ENCODE measurements at regions not wholly inside any gene's neighbourhood (a gene's known extent, or its start where the extent isn't known, plus 50 kb on each side); places are given as distances from the start of the nearest gene placed in this dataset.

DNA sequence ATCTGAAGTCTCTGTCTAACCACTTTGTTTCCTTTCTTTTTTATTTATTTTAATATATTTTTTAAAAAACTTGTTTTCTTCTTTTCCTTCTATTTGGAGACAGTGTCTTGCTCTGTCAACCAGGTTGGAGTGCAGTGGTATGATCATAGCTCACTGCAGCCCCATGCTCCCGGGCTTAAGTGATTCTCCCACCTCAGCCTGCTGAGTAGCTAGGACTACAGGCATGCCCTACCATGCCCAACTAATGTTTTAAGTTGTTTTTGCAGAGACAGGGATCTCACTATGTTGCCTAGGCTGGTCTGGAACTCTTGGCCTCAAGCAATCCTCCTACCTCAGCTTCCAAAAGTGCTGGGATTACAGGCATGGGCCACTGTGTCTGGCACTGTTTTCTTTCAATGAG is 81.1 kb upstream of the TLK1 start:
- H3K18ac ChIP-seq (ENCODE audit: low read depth, low read length) = peak overlapping the region; percentile 75; the same call in 1 of the 2 replicates
- H3K9me1 ChIP-seq (ENCODE audit: insufficient read depth, low read length) = no peaks in the 10 kb centered on the region
- DNase-seq = no peak
- CTCF ChIA-PET = no interaction called here
- no peak overlapping the region; the same call in 2 of the 3 replicates for H2BK15ac ChIP-seq (ENCODE audit: low read depth, low read length)
- intact Hi-C loops (cut with micrococcal nuclease) = no loop called here
- no peak for TF ChIP-seq BHLHE40 (IDR thresholded peaks at IDR 0.05; ENCODE audit: low read depth, low read length)
- no peak for TF ChIP-seq RCOR1 (IDR thresholded peaks at IDR 0.05; ENCODE audit: insufficient replicate concordance, low read length)
- TF ChIP-seq, protein P1, sequence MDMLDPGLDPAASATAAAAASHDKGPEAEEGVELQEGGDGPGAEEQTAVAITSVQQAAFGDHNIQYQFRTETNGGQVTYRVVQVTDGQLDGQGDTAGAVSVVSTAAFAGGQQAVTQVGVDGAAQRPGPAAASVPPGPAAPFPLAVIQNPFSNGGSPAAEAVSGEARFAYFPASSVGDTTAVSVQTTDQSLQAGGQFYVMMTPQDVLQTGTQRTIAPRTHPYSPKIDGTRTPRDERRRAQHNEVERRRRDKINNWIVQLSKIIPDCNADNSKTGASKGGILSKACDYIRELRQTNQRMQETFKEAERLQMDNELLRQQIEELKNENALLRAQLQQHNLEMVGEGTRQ (IDR thresholded peaks at IDR 0.05; ENCODE audit: low read depth, low read length) = no peak
- no peak for TF ChIP-seq MAZ (IDR thresholded peaks at IDR 0.05; ENCODE audit: borderline replicate concordance, low read depth, low read length)
- TF ChIP-seq CHD1 (IDR thresholded peaks at IDR 0.05; ENCODE audit: low read depth, low read length) = no peak
- no peak for TF ChIP-seq RAD21 (IDR thresholded peaks at IDR 0.05; ENCODE audit: low read length)
- TF ChIP-seq, protein P2, sequence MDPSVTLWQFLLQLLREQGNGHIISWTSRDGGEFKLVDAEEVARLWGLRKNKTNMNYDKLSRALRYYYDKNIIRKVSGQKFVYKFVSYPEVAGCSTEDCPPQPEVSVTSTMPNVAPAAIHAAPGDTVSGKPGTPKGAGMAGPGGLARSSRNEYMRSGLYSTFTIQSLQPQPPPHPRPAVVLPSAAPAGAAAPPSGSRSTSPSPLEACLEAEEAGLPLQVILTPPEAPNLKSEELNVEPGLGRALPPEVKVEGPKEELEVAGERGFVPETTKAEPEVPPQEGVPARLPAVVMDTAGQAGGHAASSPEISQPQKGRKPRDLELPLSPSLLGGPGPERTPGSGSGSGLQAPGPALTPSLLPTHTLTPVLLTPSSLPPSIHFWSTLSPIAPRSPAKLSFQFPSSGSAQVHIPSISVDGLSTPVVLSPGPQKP (IDR thresholded peaks at IDR 0.05; ENCODE audit: borderline replicate concordance, low read depth, low read length) = no peak
- TF ChIP-seq POLR2A (IDR thresholded peaks at IDR 0.05; ENCODE audit: low read depth, low read length) = no peak
- TF ChIP-seq NFE2L2 (IDR thresholded peaks at IDR 0.05; ENCODE audit: low read depth, low read length) = no peak
- TF ChIP-seq CEBPB (IDR thresholded peaks at IDR 0.05; ENCODE audit: low read depth, low read length) = no peak
- TF ChIP-seq FOS (IDR thresholded peaks at IDR 0.05; ENCODE audit: low read depth, low read length) = no peak
- TF ChIP-seq, protein P3, sequence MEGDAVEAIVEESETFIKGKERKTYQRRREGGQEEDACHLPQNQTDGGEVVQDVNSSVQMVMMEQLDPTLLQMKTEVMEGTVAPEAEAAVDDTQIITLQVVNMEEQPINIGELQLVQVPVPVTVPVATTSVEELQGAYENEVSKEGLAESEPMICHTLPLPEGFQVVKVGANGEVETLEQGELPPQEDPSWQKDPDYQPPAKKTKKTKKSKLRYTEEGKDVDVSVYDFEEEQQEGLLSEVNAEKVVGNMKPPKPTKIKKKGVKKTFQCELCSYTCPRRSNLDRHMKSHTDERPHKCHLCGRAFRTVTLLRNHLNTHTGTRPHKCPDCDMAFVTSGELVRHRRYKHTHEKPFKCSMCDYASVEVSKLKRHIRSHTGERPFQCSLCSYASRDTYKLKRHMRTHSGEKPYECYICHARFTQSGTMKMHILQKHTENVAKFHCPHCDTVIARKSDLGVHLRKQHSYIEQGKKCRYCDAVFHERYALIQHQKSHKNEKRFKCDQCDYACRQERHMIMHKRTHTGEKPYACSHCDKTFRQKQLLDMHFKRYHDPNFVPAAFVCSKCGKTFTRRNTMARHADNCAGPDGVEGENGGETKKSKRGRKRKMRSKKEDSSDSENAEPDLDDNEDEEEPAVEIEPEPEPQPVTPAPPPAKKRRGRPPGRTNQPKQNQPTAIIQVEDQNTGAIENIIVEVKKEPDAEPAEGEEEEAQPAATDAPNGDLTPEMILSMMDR (conservative IDR thresholded peaks at IDR 0.05; ENCODE audit: low read depth, low read length) = no peak
- no peak for TF ChIP-seq MAFK (IDR thresholded peaks at IDR 0.05; ENCODE audit: low read depth, low read length)
- TF ChIP-seq RFX5 (IDR thresholded peaks at IDR 0.05; ENCODE audit: low read depth, low read length) = no peak
- TF ChIP-seq SMC3 (IDR thresholded peaks at IDR 0.05; ENCODE audit: low read depth, low read length) = no peak
- no peak for TF ChIP-seq MXI1 (IDR thresholded peaks at IDR 0.05; ENCODE audit: borderline replicate concordance, low read depth, low read length)
- no peak overlapping the region for H3K4ac ChIP-seq (ENCODE audit: low read depth, low read length)
- in situ Hi-C loops (cut with MboI; ENCODE audit: low sequenced_read_pairs) = no loop called here
- WGBS, 2 experiments (ENCODE audit: extremely low coverage in 2 of 2, insufficient read length in 1 of 2) = no CpG with 5 or more reads among the region's 1 CpG
- no peak overlapping the region for H3K9ac ChIP-seq (ENCODE audit: low read depth, low read length)
- BruUV-seq (replicated peaks) = no TSS peak
- no peak overlapping the region for H2AK5ac ChIP-seq (ENCODE audit: low read depth, low read length)
- no peak overlapping the region for H3K4me3 ChIP-seq (ENCODE audit: insufficient read depth, low read depth, low read length)
- peaks cover 4% of the 10 kb centered on the region; the same call in 1 of the 2 replicates for H3K4me1 ChIP-seq (ENCODE audit: control insufficient read depth, insufficient read depth, low read length)
- H4K91ac ChIP-seq (ENCODE audit: insufficient read depth, low read depth, low read length) = no peak overlapping the region
- no peaks in the 10 kb centered on the region for H4K20me1 ChIP-seq (ENCODE audit: insufficient read depth, low read length)
- H3K9me3 ChIP-seq (ENCODE audit: control insufficient read depth, insufficient read depth, low read length) = peaks cover 10% of the 10 kb centered on the region
- no peak overlapping the region for H2BK5ac ChIP-seq (ENCODE audit: low read depth, low read length, poor library complexity, severe bottlenecking)
- H2BK20ac ChIP-seq (ENCODE audit: low read depth, low read length) = no peak overlapping the region
- H4K8ac ChIP-seq (ENCODE audit: low read depth in 2 of 2, low read length in 2 of 2) = no peak overlapping the region
- no peak overlapping the region for H3K4me2 ChIP-seq (ENCODE audit: low read depth, low read length)
- no peak overlapping the region for H3K23ac ChIP-seq (ENCODE audit: low read depth, low read length)
- H4K5ac ChIP-seq (ENCODE audit: low read depth, low read length) = no peak overlapping the region
- H2BK120ac ChIP-seq (ENCODE audit: low read depth, low read length) = no peak overlapping the region
- no peaks in the 10 kb centered on the region for H3K36me3 ChIP-seq (ENCODE audit: control insufficient read depth, insufficient read depth, low read length)
- no peak overlapping the region for H3K14ac ChIP-seq (replicated peaks; ENCODE audit: low read depth, low read length)
- dilution Hi-C loops (cut with HindIII; ENCODE audit: low sequenced_read_pairs, unreplicated experiment) = no loop called here
- no peak overlapping the region for H2AFZ ChIP-seq (replicated peaks; ENCODE audit: low read length, poor library complexity)
- no peak overlapping the region for H2AK9ac ChIP-seq (replicated peaks; ENCODE audit: low read depth, low read length, poor library complexity)
- no peak overlapping the region for H3K56ac ChIP-seq (ENCODE audit: extremely low read depth, insufficient read depth, low read length)
- no peaks in the 10 kb centered on the region for H3K27me3 ChIP-seq (ENCODE audit: control insufficient read depth, insufficient read depth, low read length)
- no peak for ATAC-seq (ENCODE audit: low read depth)
- POLR2A ChIA-PET (ENCODE audit: unreplicated experiment) = no interaction called here
- H3K27ac ChIP-seq (ENCODE audit: insufficient read depth, low read length) = no peak overlapping the region
- H3K79me1 ChIP-seq (ENCODE audit: low read depth in 1 of 2, low read length in 2 of 2) = no peaks in the 10 kb centered on the region

Data from IMR-90 (cell line).